Omental fat pad (tissue), 3 donors: ENCODE measurements at regions not wholly inside any gene's neighbourhood (a gene's known extent, or its start where the extent isn't known, plus 50 kb on each side); places are given as distances from the start of the nearest gene placed in this dataset.

ENCODE experiments used
- ATAC-seq: fragments of 150-250 bp; one replicate; pipeline ENCODE4 v1.9.1; 2016; ENCODE audit warnings: mild to moderate bottlenecking, moderate library complexity; ENCODE audit not compliant: low FRiP score
- DNase-seq: peaks from one replicate; pipeline ENCODE4 v3.0.0-alpha.2; 2019; ENCODE audit warnings: low spot score
- CTCF ChIP-seq, 3 donors: fragments of 450-650 bp; IDR thresholded peaks; one replicate each; pipeline ENCODE4 v1.5.1; 2016 to 2017; ENCODE audit warnings: antibody characterized with exemption in 3 of 3, mild to moderate bottlenecking in 3 of 3, moderate library complexity in 2 of 3

GRCh38 chr10:111833251-111833650 lies 350.3 kb downstream of the GPAM start:
- DNase-seq (no peak), ATAC-seq (no peak)
- TF ChIP-seq CTCF (IDR thresholded peaks at IDR 0.05), result no peak

- no peak for TF ChIP-seq CTCF (IDR thresholded peaks at IDR 0.05)
- ATAC-seq (no peak), DNase-seq (no peak)
Measured at GRCh38 chr10:111835574-111835973, 348.0 kb downstream of the GPAM start.

- TF ChIP-seq CTCF (IDR thresholded peaks at IDR 0.05), result no peak
- ATAC-seq, result no peak
- DNase-seq, result no peak
Measured at GRCh38 chr10:111836064-111836463, 347.5 kb downstream of the GPAM start.

- ATAC-seq (no peak), DNase-seq (no peak)
- TF ChIP-seq CTCF (IDR thresholded peaks at IDR 0.05), result no peak
Measured at GRCh38 chr10:111836571-111836970, 347.0 kb downstream of the GPAM start.

- ATAC-seq (no peak), DNase-seq (no peak)
- TF ChIP-seq CTCF (IDR thresholded peaks at IDR 0.05), result no peak
Measured at GRCh38 chr10:111837086-111837485, 346.5 kb downstream of the GPAM start.

- no peak for TF ChIP-seq CTCF (IDR thresholded peaks at IDR 0.05)
- ATAC-seq, result no peak
- no peak for DNase-seq
Measured at GRCh38 chr10:111837985-111838384, 345.6 kb downstream of the GPAM start.

GRCh38 chr10:111840546-111840945 lies 343.0 kb downstream of the GPAM start:
- TF ChIP-seq CTCF (IDR thresholded peaks at IDR 0.05), result no peak
- ATAC-seq (no peak), DNase-seq (no peak)
